ENCODE measurements at regions not wholly inside any gene's neighbourhood (a gene's known extent, or its start where the extent isn't known, plus 50 kb on each side); places are given as distances from the start of the nearest gene placed in this dataset.

DNA sequence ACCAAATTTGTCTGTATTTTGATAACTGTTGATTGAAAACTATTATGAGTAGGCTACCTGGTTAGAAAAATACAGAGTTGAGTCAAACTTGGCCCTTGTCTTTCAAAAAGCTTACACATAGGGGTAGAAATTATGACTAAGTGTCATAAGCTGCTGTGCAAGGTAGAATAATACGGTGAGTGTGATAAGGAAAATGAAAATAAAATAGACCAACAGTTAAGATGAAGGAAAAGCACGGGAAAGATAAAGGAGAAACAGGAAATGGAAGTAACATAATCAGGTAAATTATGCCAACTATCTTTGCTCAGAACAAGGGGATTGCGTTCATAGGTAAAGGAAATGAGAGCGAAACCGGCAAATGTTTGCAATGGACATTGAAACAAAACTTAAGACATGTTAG, 302.5 kb downstream of the PCDH7 start:
- TF ChIP-seq POLR2AphosphoS5 (IDR thresholded peaks at IDR 0.05) = no peak
- TF ChIP-seq POLR2A (IDR thresholded peaks at IDR 0.05) = no peak
